Gastroesophageal sphincter (tissue), 3 donors: ENCODE measurements at regions not wholly inside any gene's neighbourhood (a gene's known extent, or its start where the extent isn't known, plus 50 kb on each side); places are given as distances from the start of the nearest gene placed in this dataset.

ENCODE experiments used
- EP300 ChIP-seq: sonication (generic); formaldehyde crosslinking; IDR thresholded peaks from one replicate; pipeline ENCODE4 v1.6.1; 2017; ENCODE audit warnings: antibody characterized with exemption, mild to moderate bottlenecking
- POLR2A ChIP-seq, 2 donors: fragments of 450-650 bp; IDR thresholded peaks; one replicate each; pipeline ENCODE4 v1.6.1; 2017; ENCODE audit warnings: antibody characterized with exemption in 2 of 2, mild to moderate bottlenecking in 2 of 2, moderate library complexity in 1 of 2
- TF ChIP-seq, protein P1 (sequence below), 4 experiments: fragments of 200-600 bp in 2 of 4; fragments of 450-650 bp in 2 of 4; sonication (generic) in 1 of 4; IDR thresholded peaks; one replicate each; pipeline ENCODE4 v1.5.1; 2017 to 2019; ENCODE audit warnings: antibody characterized with exemption in 4 of 4, mild to moderate bottlenecking in 2 of 4, moderate library complexity in 2 of 4

DNA sequence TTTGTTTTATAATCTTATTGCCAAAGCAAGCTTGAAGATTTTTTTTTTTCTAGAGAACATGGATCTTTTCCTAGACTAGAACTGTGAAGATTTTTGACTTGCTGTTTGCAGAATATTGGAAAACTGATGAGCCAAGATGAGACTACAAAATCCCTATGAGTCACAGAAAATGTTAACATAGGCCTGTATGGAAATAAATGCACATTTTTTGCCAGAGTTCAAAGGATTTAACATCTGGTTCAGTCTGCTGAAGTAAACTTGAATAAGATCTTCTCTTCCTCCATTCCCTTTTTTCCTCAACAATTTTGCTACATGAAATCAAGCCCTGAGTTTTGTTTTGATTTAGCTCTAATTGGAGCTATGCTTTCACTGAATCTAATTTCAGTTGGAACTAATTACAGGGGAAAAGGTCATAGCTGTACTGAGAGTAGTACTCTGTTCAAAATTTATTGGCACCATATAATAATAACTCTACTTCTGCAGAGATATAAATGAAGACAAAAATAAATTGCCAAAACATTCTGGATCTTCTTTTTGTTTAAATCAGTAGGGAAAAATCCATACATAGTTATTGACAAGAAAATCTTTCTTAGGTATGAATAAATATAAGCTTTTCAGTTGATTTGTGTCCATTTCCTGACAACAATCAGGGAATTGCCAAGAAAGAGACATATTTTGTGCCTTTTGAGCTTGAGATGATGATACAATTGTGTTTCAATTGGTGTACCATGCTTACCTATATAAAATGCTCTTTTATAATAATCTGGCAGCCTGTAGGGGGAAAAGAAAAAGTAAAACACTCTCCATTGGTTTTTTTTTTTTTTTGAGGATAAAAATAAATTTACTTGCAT, 387.5 kb upstream of the GOT2 start:
- TF ChIP-seq POLR2A (IDR thresholded peaks at IDR 0.05) (no peak), EP300 (no peak)
- TF ChIP-seq, protein P1, sequence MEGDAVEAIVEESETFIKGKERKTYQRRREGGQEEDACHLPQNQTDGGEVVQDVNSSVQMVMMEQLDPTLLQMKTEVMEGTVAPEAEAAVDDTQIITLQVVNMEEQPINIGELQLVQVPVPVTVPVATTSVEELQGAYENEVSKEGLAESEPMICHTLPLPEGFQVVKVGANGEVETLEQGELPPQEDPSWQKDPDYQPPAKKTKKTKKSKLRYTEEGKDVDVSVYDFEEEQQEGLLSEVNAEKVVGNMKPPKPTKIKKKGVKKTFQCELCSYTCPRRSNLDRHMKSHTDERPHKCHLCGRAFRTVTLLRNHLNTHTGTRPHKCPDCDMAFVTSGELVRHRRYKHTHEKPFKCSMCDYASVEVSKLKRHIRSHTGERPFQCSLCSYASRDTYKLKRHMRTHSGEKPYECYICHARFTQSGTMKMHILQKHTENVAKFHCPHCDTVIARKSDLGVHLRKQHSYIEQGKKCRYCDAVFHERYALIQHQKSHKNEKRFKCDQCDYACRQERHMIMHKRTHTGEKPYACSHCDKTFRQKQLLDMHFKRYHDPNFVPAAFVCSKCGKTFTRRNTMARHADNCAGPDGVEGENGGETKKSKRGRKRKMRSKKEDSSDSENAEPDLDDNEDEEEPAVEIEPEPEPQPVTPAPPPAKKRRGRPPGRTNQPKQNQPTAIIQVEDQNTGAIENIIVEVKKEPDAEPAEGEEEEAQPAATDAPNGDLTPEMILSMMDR (IDR thresholded peaks at IDR 0.05) = no peak
